Uterus (tissue), 3 donors: ENCODE measurements at regions not wholly inside any gene's neighbourhood (a gene's known extent, or its start where the extent isn't known, plus 50 kb on each side); places are given as distances from the start of the nearest gene placed in this dataset.

Experiments used
- DNase-seq, 2 donors: peaks; one replicate each; pipeline ENCODE4 v3.0.0-alpha.2; 2019 to 2020
- H3K27ac ChIP-seq, 2 donors: fragments of 200-600 bp; sonication (generic); 1 replicate in 1 of 2; 2 replicates in 1 of 2; pipeline ENCODE4 v1.5.1; 2016 to 2018
- H3K27me3 ChIP-seq, 2 donors: fragments of 200-600 bp; sonication (generic); one replicate each; pipeline ENCODE4 v1.5.1; 2018 to 2019; ENCODE audit warnings: control low read depth in 1 of 2
- H3K36me3 ChIP-seq, 2 donors: fragments of 200-600 bp; sonication (generic); one replicate each; pipeline ENCODE4 v1.5.1; 2019; ENCODE audit warnings: control low read depth in 1 of 2
- H3K4me1 ChIP-seq, 2 donors: fragments of 200-600 bp; sonication (generic); one replicate each; pipeline ENCODE4 v1.5.1; 2018 to 2019; ENCODE audit warnings: control low read depth in 1 of 2
- H3K4me3 ChIP-seq, 2 donors: fragments of 200-600 bp; sonication (generic); 1 replicate in 1 of 2; 2 replicates in 1 of 2; pipeline ENCODE4 v1.5.1; 2018 to 2019; ENCODE audit warnings: mild to moderate bottlenecking in 1 of 2
- H3K9me3 ChIP-seq, 2 donors: fragments of 200-600 bp; sonication (generic); one replicate each; pipeline ENCODE4 v1.5.1; 2019; ENCODE audit warnings: control low read depth in 1 of 2
- CTCF ChIP-seq, 4 experiments: fragments of 200-600 bp in 2 of 4; fragments of 450-650 bp in 2 of 4; sonication (generic) in 2 of 4; IDR thresholded peaks; one replicate each; pipeline ENCODE4 v1.5.1; 2016 to 2019; ENCODE audit warnings: antibody characterized with exemption in 4 of 4, mild to moderate bottlenecking in 2 of 4, moderate library complexity in 1 of 4
- POLR2A ChIP-seq, 2 donors: fragments of 450-650 bp; IDR thresholded peaks; one replicate each; pipeline ENCODE4 v1.6.1; 2016; ENCODE audit warnings: antibody characterized with exemption in 2 of 2, mild to moderate bottlenecking in 1 of 2, moderate library complexity in 1 of 2
- intact Hi-C: fragments of 100-400 bp; cut with DNase I; formaldehyde crosslinking; loops from one replicate; pipeline ENCODE4 v1.15.1; 2023; ENCODE audit warnings: low total_unique reads
- donor health status: DM: yes; HTN: yes; CAD: no.

DNA sequence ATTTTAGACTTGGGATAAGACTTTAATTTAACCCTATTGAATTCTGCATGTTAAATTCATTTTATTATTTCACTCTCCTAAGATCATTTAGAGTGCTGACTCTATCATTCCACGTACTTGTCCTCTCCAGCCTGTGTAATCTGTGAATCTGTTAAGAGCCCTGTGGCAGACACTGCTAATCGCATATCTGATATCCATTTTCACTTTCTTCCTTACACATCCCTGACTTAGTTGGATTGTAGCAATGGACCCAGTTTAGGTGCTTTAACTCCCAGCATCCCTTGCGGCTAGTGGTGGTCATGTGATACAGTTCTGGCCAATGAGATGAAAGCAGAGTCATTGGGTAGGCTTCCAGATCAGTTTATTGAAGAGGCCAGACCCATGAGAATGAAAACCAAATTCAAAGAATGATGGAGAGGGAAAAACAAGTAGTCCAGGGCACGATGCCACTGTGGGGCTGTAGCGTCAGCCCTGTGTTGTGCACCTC lies 57.2 kb upstream of the SOX4 start:
- DNase-seq = no peak
- H3K4me1 ChIP-seq = no peaks in the 10 kb centered on the region
- no peak overlapping the region for H3K4me3 ChIP-seq
- no peak for TF ChIP-seq CTCF (IDR thresholded peaks at IDR 0.05)
- H3K27ac ChIP-seq = no peak overlapping the region
- intact Hi-C loops = no loop called here
- H3K9me3 ChIP-seq = no peaks in the 10 kb centered on the region
- H3K27me3 ChIP-seq = no peaks in the 10 kb centered on the region
- no peaks in the 10 kb centered on the region for H3K36me3 ChIP-seq

DNA sequence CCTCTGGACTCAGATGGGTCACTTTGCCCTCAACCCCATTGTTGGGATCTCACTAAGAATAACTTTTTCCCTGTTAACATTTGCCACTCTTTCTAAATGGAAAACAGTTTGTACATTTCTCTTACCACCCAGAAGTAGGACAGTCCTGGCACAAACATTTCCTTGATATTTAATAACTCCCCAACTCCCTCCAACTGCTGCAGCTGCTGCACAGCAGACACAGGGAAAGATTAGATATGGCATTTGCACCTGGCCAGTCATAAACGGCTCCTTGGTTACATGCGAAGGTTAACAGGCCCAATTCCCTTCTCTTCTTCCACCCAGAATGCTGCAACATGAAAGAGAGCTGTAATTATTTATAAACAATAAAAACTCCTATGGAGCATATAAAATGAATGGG lies 55.9 kb upstream of the SOX4 start:
- no peak overlapping the region for H3K27ac ChIP-seq
- no peaks in the 10 kb centered on the region for H3K36me3 ChIP-seq
- H3K4me1 ChIP-seq = no peaks in the 10 kb centered on the region
- no peak overlapping the region for H3K4me3 ChIP-seq
- DNase-seq = no peak
- no peaks in the 10 kb centered on the region for H3K27me3 ChIP-seq
- intact Hi-C loops = no loop called here
- TF ChIP-seq POLR2A (IDR thresholded peaks at IDR 0.05) = no peak
- TF ChIP-seq CTCF (IDR thresholded peaks at IDR 0.05) = no peak
- no peaks in the 10 kb centered on the region for H3K9me3 ChIP-seq

DNA sequence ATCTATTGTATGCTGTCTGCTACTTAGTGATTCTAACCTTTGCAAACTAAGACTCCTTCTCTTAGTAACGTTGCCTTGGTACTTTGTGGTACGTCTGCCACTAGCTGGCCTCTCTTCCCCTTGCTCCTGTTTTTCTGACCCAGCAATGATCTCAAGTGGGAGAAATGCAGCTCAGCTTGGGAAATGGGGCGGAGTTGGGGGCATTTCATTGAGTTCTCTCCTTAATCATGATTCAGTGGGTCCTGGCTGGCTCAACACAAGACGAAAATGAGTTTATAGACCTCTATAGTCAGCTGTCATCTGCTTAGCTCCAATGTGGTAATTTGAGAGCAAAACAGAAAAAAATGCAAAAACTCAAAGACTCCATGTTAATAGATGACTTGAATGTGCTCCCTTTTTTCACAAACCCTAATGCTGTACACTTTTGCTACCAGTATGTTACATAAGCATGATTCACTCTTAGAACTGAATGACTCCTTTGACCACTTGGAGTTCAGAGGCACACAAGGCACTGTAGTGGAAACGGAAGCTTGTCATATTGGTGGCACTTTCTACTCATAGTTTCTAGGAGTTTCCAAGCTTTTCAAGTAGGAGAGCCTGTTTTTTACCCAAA lies 55.3 kb upstream of the SOX4 start:
- Histone ChIP-seq H3K27me3 (no peaks in the 10 kb centered on the region), H3K27ac (no peak overlapping the region), H3K4me3 (no peak overlapping the region), H3K9me3 (no peaks in the 10 kb centered on the region), H3K36me3 (no peaks in the 10 kb centered on the region), H3K4me1 (no peaks in the 10 kb centered on the region)
- no peak for TF ChIP-seq POLR2A (IDR thresholded peaks at IDR 0.05)
- TF ChIP-seq CTCF (IDR thresholded peaks at IDR 0.05) = no peak
- intact Hi-C loops = no loop called here
- DNase-seq = no peak

GRCh38 chr6:21539621-21540100 lies 53.9 kb upstream of the SOX4 start:
- Histone ChIP-seq H3K27ac (no peak overlapping the region), H3K4me3 (no peak overlapping the region), H3K36me3 (no peaks in the 10 kb centered on the region), H3K9me3 (no peaks in the 10 kb centered on the region), H3K27me3 (no peaks in the 10 kb centered on the region), H3K4me1 (no peaks in the 10 kb centered on the region)
- no peak for DNase-seq
- intact Hi-C loops = no loop called here
- no peak for TF ChIP-seq POLR2A (IDR thresholded peaks at IDR 0.05)
- TF ChIP-seq CTCF (IDR thresholded peaks at IDR 0.05) = no peak
